WTC11 (cell line): ENCODE measurements at regions not wholly inside any gene's neighbourhood (a gene's known extent, or its start where the extent isn't known, plus 50 kb on each side); places are given as distances from the start of the nearest gene placed in this dataset.

Experiments
- ATAC-seq: fragments of 200-7000 bp; cut with Tn5 transposase; 2 replicates; pipeline ENCODE4 v1.10.0; 2021; ENCODE audit warnings: mild to moderate bottlenecking, moderate library complexity
- CTCF ChIA-PET: fragments of 300-600 bp; sonication (Branson Sonifier 250); formaldehyde crosslinking; loops from one replicate; lab custom pipeline; 2021; ENCODE audit warnings: antibody characterized with exemption; lab: Charles Lee
- POLR2A ChIA-PET: fragments of 350-600 bp; sonication (Branson Sonifier 250); formaldehyde crosslinking; loops from one replicate; lab custom pipeline; 2021; ENCODE audit warnings: antibody characterized with exemption; lab: Charles Lee
- DNase-seq: peaks from one replicate; pipeline ENCODE4 v3.0.0; 2021; ENCODE audit warnings: low spot score
- H3K27ac Mint-ChIP-seq: 2 replicates; pipeline ENCODE4 v1.8.0; 2021; ENCODE audit warnings: mixed read lengths
- H3K27me3 Mint-ChIP-seq: 2 replicates; pipeline ENCODE4 v1.8.0; 2021; ENCODE audit warnings: low read depth, mild to moderate bottlenecking, moderate library complexity, mixed read lengths
- H3K36me3 Mint-ChIP-seq: 2 replicates; pipeline ENCODE4 v1.8.0; 2021; ENCODE audit warnings: mixed read lengths
- H3K4me1 Mint-ChIP-seq: 2 replicates; pipeline ENCODE4 v1.8.0; 2022; ENCODE audit warnings: mixed read lengths
- H3K4me3 Mint-ChIP-seq: 2 replicates; pipeline ENCODE4 v1.8.0; 2021; ENCODE audit warnings: mild to moderate bottlenecking, moderate library complexity, mixed read lengths
- H3K9me3 Mint-ChIP-seq: 2 replicates; pipeline ENCODE4 v1.8.0; 2021; ENCODE audit warnings: mixed read lengths
- ATF1 ChIP-seq: sonication (generic); formaldehyde crosslinking; IDR thresholded peaks from 2 replicates; pipeline ENCODE4 v1.8.1; 2023; ENCODE audit warnings: mild to moderate bottlenecking, moderate library complexity, missing genetic modification reagents
- ELF4 ChIP-seq: sonication (generic); formaldehyde crosslinking; IDR thresholded peaks from 2 replicates; pipeline ENCODE4 v1.8.1; 2022; ENCODE audit warnings: low read depth, mild to moderate bottlenecking, moderate library complexity, missing genetic modification reagents
- GABPB1 ChIP-seq: sonication (generic); formaldehyde crosslinking; IDR thresholded peaks from 2 replicates; pipeline ENCODE4 v1.8.1; 2023; ENCODE audit warnings: mild to moderate bottlenecking, missing genetic modification reagents
- MYBL2 ChIP-seq: sonication (generic); formaldehyde crosslinking; IDR thresholded peaks from 2 replicates; pipeline ENCODE4 v1.8.1; 2023; ENCODE audit warnings: mild to moderate bottlenecking, moderate library complexity, missing genetic modification reagents
- NFATC4 ChIP-seq: fragments of 250-450 bp; sonication (Bioruptor Pico); IDR thresholded peaks from 2 replicates; pipeline ENCODE4 v1.9.0; 2021; ENCODE audit warnings: mild to moderate bottlenecking
- NR3C1 ChIP-seq: sonication (generic); formaldehyde crosslinking; conservative IDR thresholded peaks from 2 replicates; pipeline ENCODE4 v1.8.1; 2023; ENCODE audit warnings: low read depth, mild to moderate bottlenecking, missing genetic modification reagents
- SOX15 ChIP-seq: fragments of 250-450 bp; sonication (Bioruptor Pico); IDR thresholded peaks from 2 replicates; pipeline ENCODE4 v1.9.0; 2021; ENCODE audit warnings: mild to moderate bottlenecking
- TCF7 ChIP-seq: sonication (generic); formaldehyde crosslinking; IDR thresholded peaks from 2 replicates; pipeline ENCODE4 v1.8.0; 2022; ENCODE audit warnings: mild to moderate bottlenecking, low read depth, missing genetic modification reagents, moderate library complexity
- TP53 ChIP-seq: sonication (generic); formaldehyde crosslinking; IDR thresholded peaks from 2 replicates; pipeline ENCODE4 v1.8.1; 2023; ENCODE audit warnings: mild to moderate bottlenecking, missing genetic modification reagents
- ZNF219 ChIP-seq: sonication (generic); formaldehyde crosslinking; IDR thresholded peaks from 2 replicates; pipeline ENCODE4 v1.8.0; 2023; ENCODE audit warnings: missing genetic modification reagents, mild to moderate bottlenecking, borderline replicate concordance
- ZNF263 ChIP-seq: sonication (generic); formaldehyde crosslinking; IDR thresholded peaks from 2 replicates; pipeline ENCODE4 v1.8.1; 2022; ENCODE audit warnings: low read depth, mild to moderate bottlenecking, moderate library complexity, missing genetic modification reagents
- TF ChIP-seq, protein P1 (sequence below): sonication (generic); formaldehyde crosslinking; IDR thresholded peaks from 2 replicates; pipeline ENCODE4 v1.8.1; 2022; ENCODE audit warnings: mild to moderate bottlenecking, moderate library complexity, missing genetic modification reagents
- TF ChIP-seq, protein P2 (sequence below): sonication (generic); formaldehyde crosslinking; IDR thresholded peaks from 2 replicates; pipeline ENCODE4 v1.8.1; 2022; ENCODE audit warnings: missing genetic modification reagents, borderline replicate concordance
- TF ChIP-seq, protein P3 (sequence below): sonication (generic); formaldehyde crosslinking; IDR thresholded peaks from 2 replicates; pipeline ENCODE4 v1.8.0; 2023; ENCODE audit warnings: missing genetic modification reagents, mild to moderate bottlenecking, borderline replicate concordance
- TF ChIP-seq, protein P4 (sequence below): sonication (generic); formaldehyde crosslinking; IDR thresholded peaks from 2 replicates; pipeline ENCODE4 v1.8.1; 2023; ENCODE audit warnings: mild to moderate bottlenecking, missing genetic modification reagents, borderline replicate concordance
- TF ChIP-seq, protein P5 (sequence below): sonication (generic); formaldehyde crosslinking; IDR thresholded peaks from 2 replicates; pipeline ENCODE4 v1.8.1; 2022; ENCODE audit warnings: mild to moderate bottlenecking, missing genetic modification reagents, moderate library complexity, borderline replicate concordance
- TF ChIP-seq, protein P6 (sequence below): fragments of 200-600 bp; IDR thresholded peaks from 2 replicates; pipeline ENCODE4 v1.8.0; 2022; ENCODE audit warnings: antibody characterized with exemption

DNA sequence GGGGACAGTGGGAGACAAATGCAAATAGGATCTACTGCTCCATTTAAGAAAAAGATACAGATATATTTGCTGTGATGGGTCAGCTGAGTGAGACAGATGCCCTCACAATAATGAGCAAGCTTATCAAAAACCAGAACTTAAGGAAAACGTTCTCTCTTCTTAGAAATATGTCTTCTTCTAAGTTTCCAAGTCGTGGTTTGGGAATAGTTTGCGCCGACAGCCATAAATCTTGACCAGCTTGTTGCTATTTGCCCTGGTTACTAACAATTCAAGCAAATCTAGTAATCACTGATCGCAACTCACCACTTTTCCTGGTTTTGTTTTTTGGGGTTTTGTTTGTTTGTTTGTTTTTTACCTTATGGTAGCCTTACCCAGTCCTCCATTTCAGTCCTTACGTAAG is 67.6 kb upstream of the GUCY1A1 start:
- ATAC-seq, result no peak
- H3K4me1 Mint-ChIP-seq, result peaks cover 2% of the 10 kb centered on the region; the same call in 1 of the 2 replicates
- DNase-seq, result no peak
- POLR2A ChIA-PET, result no interaction called here
- no peaks in the 10 kb centered on the region for H3K36me3 Mint-ChIP-seq
- H3K27ac Mint-ChIP-seq, result no peak overlapping the region
- no peaks in the 10 kb centered on the region for H3K9me3 Mint-ChIP-seq
- H3K27me3 Mint-ChIP-seq, result peaks cover 9% of the 10 kb centered on the region; the same call in 1 of the 2 replicates
- TF ChIP-seq ZNF219 (CRISPR knock-in tag) (no peak), GABPB1 (CRISPR knock-in tag) (no peak)
- TF ChIP-seq, protein P1, sequence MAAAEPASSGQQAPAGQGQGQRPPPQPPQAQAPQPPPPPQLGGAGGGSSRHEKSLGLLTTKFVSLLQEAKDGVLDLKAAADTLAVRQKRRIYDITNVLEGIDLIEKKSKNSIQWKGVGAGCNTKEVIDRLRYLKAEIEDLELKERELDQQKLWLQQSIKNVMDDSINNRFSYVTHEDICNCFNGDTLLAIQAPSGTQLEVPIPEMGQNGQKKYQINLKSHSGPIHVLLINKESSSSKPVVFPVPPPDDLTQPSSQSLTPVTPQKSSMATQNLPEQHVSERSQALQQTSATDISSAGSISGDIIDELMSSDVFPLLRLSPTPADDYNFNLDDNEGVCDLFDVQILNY, result no peak
- TF ChIP-seq, protein P2, sequence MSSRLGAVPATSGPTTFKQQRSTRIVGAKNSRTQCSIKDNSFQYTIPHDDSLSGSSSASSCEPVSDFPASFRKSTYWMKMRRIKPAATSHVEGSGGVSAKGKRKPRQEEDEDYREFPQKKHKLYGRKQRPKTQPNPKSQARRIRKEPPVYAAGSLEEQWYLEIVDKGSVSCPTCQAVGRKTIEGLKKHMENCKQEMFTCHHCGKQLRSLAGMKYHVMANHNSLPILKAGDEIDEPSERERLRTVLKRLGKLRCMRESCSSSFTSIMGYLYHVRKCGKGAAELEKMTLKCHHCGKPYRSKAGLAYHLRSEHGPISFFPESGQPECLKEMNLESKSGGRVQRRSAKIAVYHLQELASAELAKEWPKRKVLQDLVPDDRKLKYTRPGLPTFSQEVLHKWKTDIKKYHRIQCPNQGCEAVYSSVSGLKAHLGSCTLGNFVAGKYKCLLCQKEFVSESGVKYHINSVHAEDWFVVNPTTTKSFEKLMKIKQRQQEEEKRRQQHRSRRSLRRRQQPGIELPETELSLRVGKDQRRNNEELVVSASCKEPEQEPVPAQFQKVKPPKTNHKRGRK (CRISPR knock-in tag), result no peak
- CTCF ChIA-PET, result no interaction called here
- no peak overlapping the region for H3K4me3 Mint-ChIP-seq

DNA sequence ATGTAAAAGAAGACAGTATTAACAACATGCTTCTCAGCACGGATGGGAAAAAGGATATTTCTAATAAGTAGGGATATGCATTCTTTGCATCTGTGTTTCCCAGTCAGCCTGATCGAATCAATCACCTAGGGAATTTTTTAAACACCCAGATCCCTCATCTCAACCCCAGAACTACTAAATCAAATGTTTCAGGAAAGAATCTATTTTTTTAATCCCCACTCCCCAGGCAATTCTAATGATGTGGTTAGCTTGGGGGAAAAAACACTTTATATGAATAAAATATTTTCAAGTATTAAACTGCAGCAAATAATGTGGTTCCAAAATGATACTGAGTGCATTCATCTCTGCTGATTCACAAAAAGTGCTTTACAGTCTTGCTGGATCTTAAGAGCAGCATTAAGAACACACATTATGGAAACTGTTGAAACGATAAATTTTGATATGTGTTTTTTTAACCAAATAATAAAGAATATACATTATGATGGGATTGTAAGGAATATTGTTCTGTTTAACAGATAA is 68.7 kb upstream of the GUCY1A1 start:
- peaks cover 9% of the 10 kb centered on the region for H3K4me1 Mint-ChIP-seq
- no peaks in the 10 kb centered on the region for H3K36me3 Mint-ChIP-seq
- ATAC-seq, result no peak
- no peak for DNase-seq
- H3K27ac Mint-ChIP-seq, result no peak overlapping the region
- no peaks in the 10 kb centered on the region for H3K9me3 Mint-ChIP-seq
- CTCF ChIA-PET, result interaction anchor here (0.6 kb wide), 1 partner anchor 147 kb away, joined by 4 read pairs; no protein-coding TSS in a partner anchor
- POLR2A ChIA-PET, result interaction anchor here (0.5 kb wide), 1 partner anchor 1505 kb away, joined by 3 read pairs; no protein-coding TSS in a partner anchor
- peaks cover 10% of the 10 kb centered on the region; the same call in 1 of the 2 replicates for H3K27me3 Mint-ChIP-seq
- no peak overlapping the region for H3K4me3 Mint-ChIP-seq
- TF ChIP-seq, protein P3, sequence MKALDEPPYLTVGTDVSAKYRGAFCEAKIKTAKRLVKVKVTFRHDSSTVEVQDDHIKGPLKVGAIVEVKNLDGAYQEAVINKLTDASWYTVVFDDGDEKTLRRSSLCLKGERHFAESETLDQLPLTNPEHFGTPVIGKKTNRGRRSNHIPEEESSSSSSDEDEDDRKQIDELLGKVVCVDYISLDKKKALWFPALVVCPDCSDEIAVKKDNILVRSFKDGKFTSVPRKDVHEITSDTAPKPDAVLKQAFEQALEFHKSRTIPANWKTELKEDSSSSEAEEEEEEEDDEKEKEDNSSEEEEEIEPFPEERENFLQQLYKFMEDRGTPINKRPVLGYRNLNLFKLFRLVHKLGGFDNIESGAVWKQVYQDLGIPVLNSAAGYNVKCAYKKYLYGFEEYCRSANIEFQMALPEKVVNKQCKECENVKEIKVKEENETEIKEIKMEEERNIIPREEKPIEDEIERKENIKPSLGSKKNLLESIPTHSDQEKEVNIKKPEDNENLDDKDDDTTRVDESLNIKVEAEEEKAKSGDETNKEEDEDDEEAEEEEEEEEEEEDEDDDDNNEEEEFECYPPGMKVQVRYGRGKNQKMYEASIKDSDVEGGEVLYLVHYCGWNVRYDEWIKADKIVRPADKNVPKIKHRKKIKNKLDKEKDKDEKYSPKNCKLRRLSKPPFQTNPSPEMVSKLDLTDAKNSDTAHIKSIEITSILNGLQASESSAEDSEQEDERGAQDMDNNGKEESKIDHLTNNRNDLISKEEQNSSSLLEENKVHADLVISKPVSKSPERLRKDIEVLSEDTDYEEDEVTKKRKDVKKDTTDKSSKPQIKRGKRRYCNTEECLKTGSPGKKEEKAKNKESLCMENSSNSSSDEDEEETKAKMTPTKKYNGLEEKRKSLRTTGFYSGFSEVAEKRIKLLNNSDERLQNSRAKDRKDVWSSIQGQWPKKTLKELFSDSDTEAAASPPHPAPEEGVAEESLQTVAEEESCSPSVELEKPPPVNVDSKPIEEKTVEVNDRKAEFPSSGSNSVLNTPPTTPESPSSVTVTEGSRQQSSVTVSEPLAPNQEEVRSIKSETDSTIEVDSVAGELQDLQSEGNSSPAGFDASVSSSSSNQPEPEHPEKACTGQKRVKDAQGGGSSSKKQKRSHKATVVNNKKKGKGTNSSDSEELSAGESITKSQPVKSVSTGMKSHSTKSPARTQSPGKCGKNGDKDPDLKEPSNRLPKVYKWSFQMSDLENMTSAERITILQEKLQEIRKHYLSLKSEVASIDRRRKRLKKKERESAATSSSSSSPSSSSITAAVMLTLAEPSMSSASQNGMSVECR (CRISPR knock-in tag), result no peak
- TF ChIP-seq, protein P4, sequence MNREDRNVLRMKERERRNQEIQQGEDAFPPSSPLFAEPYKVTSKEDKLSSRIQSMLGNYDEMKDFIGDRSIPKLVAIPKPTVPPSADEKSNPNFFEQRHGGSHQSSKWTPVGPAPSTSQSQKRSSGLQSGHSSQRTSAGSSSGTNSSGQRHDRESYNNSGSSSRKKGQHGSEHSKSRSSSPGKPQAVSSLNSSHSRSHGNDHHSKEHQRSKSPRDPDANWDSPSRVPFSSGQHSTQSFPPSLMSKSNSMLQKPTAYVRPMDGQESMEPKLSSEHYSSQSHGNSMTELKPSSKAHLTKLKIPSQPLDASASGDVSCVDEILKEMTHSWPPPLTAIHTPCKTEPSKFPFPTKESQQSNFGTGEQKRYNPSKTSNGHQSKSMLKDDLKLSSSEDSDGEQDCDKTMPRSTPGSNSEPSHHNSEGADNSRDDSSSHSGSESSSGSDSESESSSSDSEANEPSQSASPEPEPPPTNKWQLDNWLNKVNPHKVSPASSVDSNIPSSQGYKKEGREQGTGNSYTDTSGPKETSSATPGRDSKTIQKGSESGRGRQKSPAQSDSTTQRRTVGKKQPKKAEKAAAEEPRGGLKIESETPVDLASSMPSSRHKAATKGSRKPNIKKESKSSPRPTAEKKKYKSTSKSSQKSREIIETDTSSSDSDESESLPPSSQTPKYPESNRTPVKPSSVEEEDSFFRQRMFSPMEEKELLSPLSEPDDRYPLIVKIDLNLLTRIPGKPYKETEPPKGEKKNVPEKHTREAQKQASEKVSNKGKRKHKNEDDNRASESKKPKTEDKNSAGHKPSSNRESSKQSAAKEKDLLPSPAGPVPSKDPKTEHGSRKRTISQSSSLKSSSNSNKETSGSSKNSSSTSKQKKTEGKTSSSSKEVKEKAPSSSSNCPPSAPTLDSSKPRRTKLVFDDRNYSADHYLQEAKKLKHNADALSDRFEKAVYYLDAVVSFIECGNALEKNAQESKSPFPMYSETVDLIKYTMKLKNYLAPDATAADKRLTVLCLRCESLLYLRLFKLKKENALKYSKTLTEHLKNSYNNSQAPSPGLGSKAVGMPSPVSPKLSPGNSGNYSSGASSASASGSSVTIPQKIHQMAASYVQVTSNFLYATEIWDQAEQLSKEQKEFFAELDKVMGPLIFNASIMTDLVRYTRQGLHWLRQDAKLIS, result no peak
- TF ChIP-seq MYBL2, result no peak
- TF ChIP-seq, protein P5, sequence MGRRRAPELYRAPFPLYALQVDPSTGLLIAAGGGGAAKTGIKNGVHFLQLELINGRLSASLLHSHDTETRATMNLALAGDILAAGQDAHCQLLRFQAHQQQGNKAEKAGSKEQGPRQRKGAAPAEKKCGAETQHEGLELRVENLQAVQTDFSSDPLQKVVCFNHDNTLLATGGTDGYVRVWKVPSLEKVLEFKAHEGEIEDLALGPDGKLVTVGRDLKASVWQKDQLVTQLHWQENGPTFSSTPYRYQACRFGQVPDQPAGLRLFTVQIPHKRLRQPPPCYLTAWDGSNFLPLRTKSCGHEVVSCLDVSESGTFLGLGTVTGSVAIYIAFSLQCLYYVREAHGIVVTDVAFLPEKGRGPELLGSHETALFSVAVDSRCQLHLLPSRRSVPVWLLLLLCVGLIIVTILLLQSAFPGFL, result no peak
- TF ChIP-seq, protein P6, sequence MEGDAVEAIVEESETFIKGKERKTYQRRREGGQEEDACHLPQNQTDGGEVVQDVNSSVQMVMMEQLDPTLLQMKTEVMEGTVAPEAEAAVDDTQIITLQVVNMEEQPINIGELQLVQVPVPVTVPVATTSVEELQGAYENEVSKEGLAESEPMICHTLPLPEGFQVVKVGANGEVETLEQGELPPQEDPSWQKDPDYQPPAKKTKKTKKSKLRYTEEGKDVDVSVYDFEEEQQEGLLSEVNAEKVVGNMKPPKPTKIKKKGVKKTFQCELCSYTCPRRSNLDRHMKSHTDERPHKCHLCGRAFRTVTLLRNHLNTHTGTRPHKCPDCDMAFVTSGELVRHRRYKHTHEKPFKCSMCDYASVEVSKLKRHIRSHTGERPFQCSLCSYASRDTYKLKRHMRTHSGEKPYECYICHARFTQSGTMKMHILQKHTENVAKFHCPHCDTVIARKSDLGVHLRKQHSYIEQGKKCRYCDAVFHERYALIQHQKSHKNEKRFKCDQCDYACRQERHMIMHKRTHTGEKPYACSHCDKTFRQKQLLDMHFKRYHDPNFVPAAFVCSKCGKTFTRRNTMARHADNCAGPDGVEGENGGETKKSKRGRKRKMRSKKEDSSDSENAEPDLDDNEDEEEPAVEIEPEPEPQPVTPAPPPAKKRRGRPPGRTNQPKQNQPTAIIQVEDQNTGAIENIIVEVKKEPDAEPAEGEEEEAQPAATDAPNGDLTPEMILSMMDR, result no peak
- no peak for TF ChIP-seq NFATC4 (CRISPR knock-in tag)
- TF ChIP-seq, protein P1, result no peak
- no peak for TF ChIP-seq TP53 (CRISPR knock-in tag)
- no peak for TF ChIP-seq ZNF219 (CRISPR knock-in tag)
- no peak for TF ChIP-seq SOX15 (CRISPR knock-in tag)
- TF ChIP-seq TCF7, result no peak
- TF ChIP-seq ZNF263 (CRISPR knock-in tag), result no peak
- TF ChIP-seq ATF1 (CRISPR knock-in tag), result no peak
- no peak for TF ChIP-seq ELF4 (CRISPR knock-in tag)
- TF ChIP-seq NR3C1 (CRISPR knock-in tag), result no peak
